Kidney epithelial cell (primary cell): ENCODE measurements at regions not wholly inside any gene's neighbourhood (a gene's known extent, or its start where the extent isn't known, plus 50 kb on each side); places are given as distances from the start of the nearest gene placed in this dataset.

Source experiments
- DNase-seq: peaks from one replicate; pipeline ENCODE4 v3.0.0-alpha.2; 2010; ENCODE audit warnings: low read depth
- H3K27me3 ChIP-seq: 2 replicates; pipeline ENCODE4 v1.6.0; 2011; ENCODE audit warnings: low read length; ENCODE audit not compliant: control insufficient read depth, insufficient read depth
- H3K36me3 ChIP-seq: 2 replicates; pipeline ENCODE4 v1.5.1; 2011; ENCODE audit warnings: low read length; ENCODE audit not compliant: control insufficient read depth, insufficient read depth
- H3K4me3 ChIP-seq: 2 replicates; pipeline ENCODE4 v1.5.1; 2011; ENCODE audit warnings: low read depth, mild to moderate bottlenecking, control low read depth, low read length
- TF ChIP-seq, protein P1 (sequence below): IDR thresholded peaks from 2 replicates; pipeline ENCODE4 v1.5.1; 2011; ENCODE audit warnings: mild to moderate bottlenecking, moderate library complexity, low read length, control low read depth, inconsistent platforms; ENCODE audit not compliant: insufficient read depth, poor library complexity, severe bottlenecking

DNA sequence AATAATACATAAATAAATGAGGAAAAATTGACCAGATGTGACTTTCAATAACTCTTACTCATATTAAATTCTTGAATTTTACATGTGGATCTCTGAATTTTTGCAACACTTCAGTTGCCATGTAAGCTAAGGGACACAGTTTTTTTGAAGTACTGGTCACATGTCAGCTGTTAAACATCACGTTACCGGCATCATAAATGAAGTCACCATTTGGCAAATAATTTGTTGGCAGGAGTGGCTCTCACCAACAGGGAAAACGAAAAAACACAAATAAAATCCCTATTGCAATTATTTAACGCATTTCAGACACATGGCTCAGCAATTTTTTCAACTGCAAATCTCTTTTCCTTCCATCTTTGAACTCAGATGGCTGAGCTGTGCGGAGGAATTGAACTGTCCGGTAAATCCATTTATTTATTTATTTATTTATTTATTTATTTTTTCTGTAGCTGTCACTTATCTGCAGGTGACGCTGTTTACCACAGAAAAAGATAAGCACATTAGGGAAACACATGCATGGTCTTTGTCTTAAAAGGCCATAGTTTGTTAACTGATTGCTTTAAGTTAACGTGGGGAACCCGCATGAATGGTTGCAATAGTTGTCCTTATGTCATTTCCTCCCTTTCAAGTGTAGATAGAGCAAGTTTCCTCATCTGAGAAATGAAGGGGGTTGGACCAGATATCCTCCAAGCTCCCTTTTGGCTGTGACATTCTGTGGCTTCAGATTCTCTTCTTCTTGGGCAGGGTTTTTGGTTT lies 64.7 kb upstream of the JAZF1 start:
- no peaks in the 10 kb centered on the region for H3K36me3 ChIP-seq
- no peak for DNase-seq
- no peaks in the 10 kb centered on the region for H3K27me3 ChIP-seq
- TF ChIP-seq, protein P1, sequence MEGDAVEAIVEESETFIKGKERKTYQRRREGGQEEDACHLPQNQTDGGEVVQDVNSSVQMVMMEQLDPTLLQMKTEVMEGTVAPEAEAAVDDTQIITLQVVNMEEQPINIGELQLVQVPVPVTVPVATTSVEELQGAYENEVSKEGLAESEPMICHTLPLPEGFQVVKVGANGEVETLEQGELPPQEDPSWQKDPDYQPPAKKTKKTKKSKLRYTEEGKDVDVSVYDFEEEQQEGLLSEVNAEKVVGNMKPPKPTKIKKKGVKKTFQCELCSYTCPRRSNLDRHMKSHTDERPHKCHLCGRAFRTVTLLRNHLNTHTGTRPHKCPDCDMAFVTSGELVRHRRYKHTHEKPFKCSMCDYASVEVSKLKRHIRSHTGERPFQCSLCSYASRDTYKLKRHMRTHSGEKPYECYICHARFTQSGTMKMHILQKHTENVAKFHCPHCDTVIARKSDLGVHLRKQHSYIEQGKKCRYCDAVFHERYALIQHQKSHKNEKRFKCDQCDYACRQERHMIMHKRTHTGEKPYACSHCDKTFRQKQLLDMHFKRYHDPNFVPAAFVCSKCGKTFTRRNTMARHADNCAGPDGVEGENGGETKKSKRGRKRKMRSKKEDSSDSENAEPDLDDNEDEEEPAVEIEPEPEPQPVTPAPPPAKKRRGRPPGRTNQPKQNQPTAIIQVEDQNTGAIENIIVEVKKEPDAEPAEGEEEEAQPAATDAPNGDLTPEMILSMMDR = no peak
- no peak overlapping the region for H3K4me3 ChIP-seq

DNA sequence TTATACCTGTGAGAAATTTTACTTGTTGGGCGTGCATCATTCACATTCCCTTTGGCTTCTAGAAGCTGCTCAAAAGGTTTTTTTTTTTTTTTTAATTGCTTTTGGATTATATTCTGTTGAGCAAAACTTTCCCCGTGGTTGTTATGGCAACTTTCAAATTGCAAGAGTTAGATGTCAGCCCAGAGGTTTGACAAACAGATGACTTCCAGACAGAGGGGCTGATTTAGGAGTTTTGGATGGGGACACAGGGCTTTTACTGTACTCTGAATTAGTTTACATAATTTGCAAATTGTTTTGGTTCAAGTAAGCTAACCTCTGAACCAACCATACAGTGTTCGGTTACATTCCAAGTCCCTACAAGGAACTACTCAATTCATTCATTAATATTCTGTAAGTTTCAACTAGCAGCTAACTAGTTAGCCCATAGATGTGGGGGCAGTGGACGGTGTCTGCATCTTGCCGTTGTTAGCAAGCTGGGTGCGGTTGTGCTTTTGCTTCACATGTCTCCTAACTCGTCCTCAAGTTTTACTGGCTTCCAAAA lies 66.4 kb upstream of the JAZF1 start:
- TF ChIP-seq, protein P1 = no peak
- H3K4me3 ChIP-seq = no peak overlapping the region

DNA sequence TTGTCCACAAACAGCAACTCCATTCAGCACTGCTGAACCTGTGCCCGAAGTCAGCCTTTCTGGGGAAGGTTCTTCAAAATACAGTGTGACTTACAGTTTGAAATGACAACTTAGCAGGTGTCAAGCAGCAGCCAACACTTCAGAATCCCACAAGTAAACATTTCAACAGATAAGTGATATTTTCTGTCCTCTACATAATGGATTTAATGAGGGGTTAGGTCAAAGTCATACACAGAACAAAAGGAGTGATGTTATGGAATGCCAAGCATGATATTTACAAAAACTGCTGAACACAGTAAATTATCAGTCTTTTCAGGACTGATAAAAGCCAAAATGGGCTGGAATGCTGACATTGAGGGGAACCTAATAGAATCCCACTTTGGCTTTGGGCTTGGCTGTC lies 77.6 kb upstream of the JAZF1 start:
- no peak for DNase-seq
- Histone ChIP-seq H3K36me3 (no peaks in the 10 kb centered on the region), H3K4me3 (no peak overlapping the region), H3K27me3 (no peaks in the 10 kb centered on the region)
- TF ChIP-seq, protein P1 = no peak

More for the DNA sequence above, 66.4 kb upstream of the JAZF1 start:
- no peaks in the 10 kb centered on the region for H3K36me3 ChIP-seq
- DNase-seq = no peak
- H3K27me3 ChIP-seq = no peaks in the 10 kb centered on the region

DNA sequence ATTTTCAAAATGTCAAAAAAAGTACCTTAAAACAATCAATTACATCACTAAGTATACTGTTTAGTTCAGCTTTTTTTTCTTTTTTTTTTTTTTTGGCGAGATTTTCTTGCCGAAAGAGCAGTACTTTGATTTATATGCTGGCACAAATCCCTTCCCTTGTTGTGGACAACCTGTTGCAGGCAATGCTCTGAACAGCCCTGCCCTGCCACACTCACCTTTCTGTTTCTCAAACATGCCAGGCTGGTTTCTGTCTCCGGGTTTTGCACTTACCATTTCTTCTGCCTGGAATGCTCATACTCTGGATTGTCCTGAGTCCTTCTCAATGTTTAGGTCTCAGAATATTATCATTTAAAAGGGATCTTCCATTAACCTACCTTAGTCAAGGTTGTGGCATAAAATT lies 80.4 kb upstream of the JAZF1 start:
- TF ChIP-seq, protein P1 = no peak
- no peak for DNase-seq
- Histone ChIP-seq H3K36me3 (no peaks in the 10 kb centered on the region), H3K4me3 (no peak overlapping the region), H3K27me3 (no peaks in the 10 kb centered on the region)

DNA sequence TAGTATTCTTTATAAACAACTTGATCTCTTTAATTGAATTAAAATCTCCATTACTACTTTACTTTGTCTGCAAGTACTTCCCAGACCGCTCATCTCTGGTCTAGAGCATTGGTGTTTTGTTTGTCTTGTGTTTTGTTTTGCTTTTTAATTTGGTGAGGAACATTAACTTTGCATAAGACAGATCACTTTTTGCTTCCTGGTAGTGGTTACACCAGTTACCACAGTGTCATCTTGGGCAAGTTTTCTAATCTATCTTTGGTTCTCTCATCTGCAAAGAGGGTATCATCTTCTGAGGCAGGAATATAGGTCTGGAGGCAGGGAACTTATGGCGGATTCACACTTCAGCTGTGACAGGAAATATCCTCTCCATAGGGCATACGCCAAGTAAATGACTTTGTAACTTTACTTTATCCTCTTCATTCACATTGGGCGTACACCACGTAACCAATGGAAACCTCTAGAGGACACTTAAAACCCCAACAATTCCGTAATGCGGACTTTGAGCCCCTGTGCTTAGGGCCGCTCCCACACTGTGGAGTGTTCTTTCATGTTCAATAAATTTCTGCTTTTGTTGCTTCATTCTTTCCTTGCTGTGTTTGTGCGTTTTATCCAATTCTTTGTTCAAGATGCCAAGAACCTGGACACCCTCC lies 83.2 kb upstream of the JAZF1 start:
- H3K36me3 ChIP-seq = no peaks in the 10 kb centered on the region
- no peak for DNase-seq
- no peaks in the 10 kb centered on the region for H3K27me3 ChIP-seq
- H3K4me3 ChIP-seq = no peak overlapping the region
- TF ChIP-seq, protein P1 = no peak

DNA sequence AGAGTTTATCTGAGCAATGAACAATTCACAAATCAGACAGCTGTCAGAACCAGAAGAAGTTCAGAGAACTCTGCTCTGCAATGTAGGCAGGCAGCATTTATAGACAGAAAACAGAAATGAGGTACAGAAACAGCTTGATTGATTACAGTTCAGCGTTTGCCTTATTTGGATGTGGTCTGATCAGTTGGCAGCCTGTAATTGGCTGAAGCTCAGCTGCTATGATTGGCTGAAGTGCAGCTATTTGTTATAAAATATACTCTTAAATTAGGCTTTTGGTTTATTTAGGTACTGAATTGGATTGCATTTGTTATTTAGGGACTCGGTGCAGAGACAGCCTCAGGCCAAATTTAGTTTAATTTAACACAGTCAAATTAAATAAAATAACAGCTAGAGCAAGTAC lies 85.8 kb upstream of the JAZF1 start:
- TF ChIP-seq, protein P1 = no peak
- DNase-seq = no peak
- no peaks in the 10 kb centered on the region for H3K27me3 ChIP-seq
- H3K36me3 ChIP-seq = no peaks in the 10 kb centered on the region
- no peak overlapping the region for H3K4me3 ChIP-seq
